Left kidney (tissue), 1 donor: ENCODE measurements at regions not wholly inside any gene's neighbourhood (a gene's known extent, or its start where the extent isn't known, plus 50 kb on each side); places are given as distances from the start of the nearest gene placed in this dataset.

ENCODE experiments used
- DNase-seq: peaks from one replicate; pipeline ENCODE4 v3.0.0-alpha.2; 2013

GRCh38 chr22:49302150-49302460 is 525.6 kb downstream of the BRD1 start:
- DNase-seq, result no peak

GRCh38 chr22:49301398-49302149 is 526.1 kb downstream of the BRD1 start:
- DNase-seq, result no peak

- DNase-seq, result no peak
Observed at GRCh38 chr22:49300951-49301397, 526.7 kb downstream of the BRD1 start.

GRCh38 chr22:49300241-49300640 is 527.4 kb downstream of the BRD1 start:
- DNase-seq, result no peak

GRCh38 chr22:49299821-49300231 is 527.8 kb downstream of the BRD1 start:
- no peak for DNase-seq

- no peak for DNase-seq
Observed at GRCh38 chr22:49298834-49299750, 528.6 kb downstream of the BRD1 start.

GRCh38 chr22:49297871-49298721 is 529.6 kb downstream of the BRD1 start:
- DNase-seq, result no peak

- no peak for DNase-seq
Observed at GRCh38 chr22:49297286-49297870, 530.3 kb downstream of the BRD1 start.

GRCh38 chr22:49296561-49296960 is 531.1 kb downstream of the BRD1 start:
- DNase-seq, result no peak

- DNase-seq, result no peak
Observed at GRCh38 chr22:49295851-49296560, 531.7 kb downstream of the BRD1 start.

GRCh38 chr22:49295465-49295743 is 532.3 kb downstream of the BRD1 start:
- no peak for DNase-seq

- no peak for DNase-seq
Observed at GRCh38 chr22:49294656-49295464, 532.8 kb downstream of the BRD1 start.

GRCh38 chr22:49292909-49293308 is 534.8 kb downstream of the BRD1 start:
- DNase-seq, result no peak

- no peak for DNase-seq
Observed at GRCh38 chr22:49291781-49292180, 535.9 kb downstream of the BRD1 start.

- DNase-seq, result no peak
Observed at GRCh38 chr22:49291169-49291568, 536.5 kb downstream of the BRD1 start.

- DNase-seq, result no peak
Observed at GRCh38 chr22:49290711-49291110, 537.0 kb downstream of the BRD1 start.

- no peak for DNase-seq
Observed at GRCh38 chr22:49289822-49290679, 537.6 kb downstream of the BRD1 start.

- DNase-seq, result no peak
Observed at GRCh38 chr22:49286181-49286760, 541.4 kb downstream of the BRD1 start.

GRCh38 chr22:49284931-49285330 is 542.7 kb downstream of the BRD1 start:
- DNase-seq, result no peak
